ENCODE measurements at regions not wholly inside any gene's neighbourhood (a gene's known extent, or its start where the extent isn't known, plus 50 kb on each side); places are given as distances from the start of the nearest gene placed in this dataset.
"Not testable (repeated sequence)": the region's sequence is repeated elsewhere in the genome, so short reads cannot be mapped to it uniquely, and the experiment has no call there.

DNA sequence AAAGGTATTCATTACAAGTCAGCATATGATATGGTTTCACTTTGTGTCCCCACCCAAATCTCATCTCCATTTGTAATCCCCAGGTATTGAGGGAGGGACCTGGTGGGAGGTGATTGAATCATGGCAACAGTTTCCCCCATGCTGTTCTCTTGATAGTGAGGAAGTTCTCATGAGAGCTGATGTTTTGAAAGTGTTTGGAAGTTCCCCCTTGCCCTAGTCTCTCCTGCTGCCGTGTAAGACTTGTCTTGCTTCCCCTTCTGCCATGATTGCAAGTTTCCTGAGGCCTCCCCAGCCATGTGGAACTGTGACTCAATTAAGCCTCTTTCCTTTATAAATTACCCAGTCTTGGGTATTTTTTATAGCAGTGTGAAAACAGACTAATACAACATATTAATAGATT, 213.7 kb upstream of the ADRA1D start:
- not testable (repeated sequence) for TF ChIP-seq EZH2 (IDR thresholded peaks at IDR 0.05; ENCODE audit: borderline replicate concordance, low read length)
- TF ChIP-seq, protein P1, sequence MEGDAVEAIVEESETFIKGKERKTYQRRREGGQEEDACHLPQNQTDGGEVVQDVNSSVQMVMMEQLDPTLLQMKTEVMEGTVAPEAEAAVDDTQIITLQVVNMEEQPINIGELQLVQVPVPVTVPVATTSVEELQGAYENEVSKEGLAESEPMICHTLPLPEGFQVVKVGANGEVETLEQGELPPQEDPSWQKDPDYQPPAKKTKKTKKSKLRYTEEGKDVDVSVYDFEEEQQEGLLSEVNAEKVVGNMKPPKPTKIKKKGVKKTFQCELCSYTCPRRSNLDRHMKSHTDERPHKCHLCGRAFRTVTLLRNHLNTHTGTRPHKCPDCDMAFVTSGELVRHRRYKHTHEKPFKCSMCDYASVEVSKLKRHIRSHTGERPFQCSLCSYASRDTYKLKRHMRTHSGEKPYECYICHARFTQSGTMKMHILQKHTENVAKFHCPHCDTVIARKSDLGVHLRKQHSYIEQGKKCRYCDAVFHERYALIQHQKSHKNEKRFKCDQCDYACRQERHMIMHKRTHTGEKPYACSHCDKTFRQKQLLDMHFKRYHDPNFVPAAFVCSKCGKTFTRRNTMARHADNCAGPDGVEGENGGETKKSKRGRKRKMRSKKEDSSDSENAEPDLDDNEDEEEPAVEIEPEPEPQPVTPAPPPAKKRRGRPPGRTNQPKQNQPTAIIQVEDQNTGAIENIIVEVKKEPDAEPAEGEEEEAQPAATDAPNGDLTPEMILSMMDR (IDR thresholded peaks at IDR 0.05; ENCODE audit: low read length): not testable (repeated sequence)
